ENCODE measurements at regions not wholly inside any gene's neighbourhood (a gene's known extent, or its start where the extent isn't known, plus 50 kb on each side); places are given as distances from the start of the nearest gene placed in this dataset.

DNA sequence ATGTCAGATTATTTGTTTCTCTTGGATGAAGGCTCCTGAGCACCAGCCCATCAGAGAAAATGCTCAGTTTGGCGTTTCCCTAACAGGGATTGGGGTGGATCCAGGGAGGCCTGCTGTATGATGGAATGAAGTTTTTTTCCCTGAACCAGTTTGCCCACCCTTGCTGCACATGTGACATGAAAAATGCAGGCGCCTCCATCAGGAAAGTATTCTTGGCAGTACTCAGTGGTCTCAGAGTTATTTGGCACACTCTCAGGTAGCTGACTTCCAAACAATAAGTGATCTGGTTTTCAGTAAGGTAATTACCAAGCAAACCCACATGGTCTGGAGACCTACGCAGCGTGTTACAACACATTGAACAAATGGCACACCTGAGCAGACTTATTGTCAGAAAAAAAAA lies 254.9 kb downstream of the PAX3 start:
- TF ChIP-seq POLR2A (IDR thresholded peaks at IDR 0.05) = no peak
- TF ChIP-seq, protein P1, sequence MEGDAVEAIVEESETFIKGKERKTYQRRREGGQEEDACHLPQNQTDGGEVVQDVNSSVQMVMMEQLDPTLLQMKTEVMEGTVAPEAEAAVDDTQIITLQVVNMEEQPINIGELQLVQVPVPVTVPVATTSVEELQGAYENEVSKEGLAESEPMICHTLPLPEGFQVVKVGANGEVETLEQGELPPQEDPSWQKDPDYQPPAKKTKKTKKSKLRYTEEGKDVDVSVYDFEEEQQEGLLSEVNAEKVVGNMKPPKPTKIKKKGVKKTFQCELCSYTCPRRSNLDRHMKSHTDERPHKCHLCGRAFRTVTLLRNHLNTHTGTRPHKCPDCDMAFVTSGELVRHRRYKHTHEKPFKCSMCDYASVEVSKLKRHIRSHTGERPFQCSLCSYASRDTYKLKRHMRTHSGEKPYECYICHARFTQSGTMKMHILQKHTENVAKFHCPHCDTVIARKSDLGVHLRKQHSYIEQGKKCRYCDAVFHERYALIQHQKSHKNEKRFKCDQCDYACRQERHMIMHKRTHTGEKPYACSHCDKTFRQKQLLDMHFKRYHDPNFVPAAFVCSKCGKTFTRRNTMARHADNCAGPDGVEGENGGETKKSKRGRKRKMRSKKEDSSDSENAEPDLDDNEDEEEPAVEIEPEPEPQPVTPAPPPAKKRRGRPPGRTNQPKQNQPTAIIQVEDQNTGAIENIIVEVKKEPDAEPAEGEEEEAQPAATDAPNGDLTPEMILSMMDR (IDR thresholded peaks at IDR 0.05) = no peak
